SK-N-SH (cell line): ENCODE measurements at regions not wholly inside any gene's neighbourhood (a gene's known extent, or its start where the extent isn't known, plus 50 kb on each side); places are given as distances from the start of the nearest gene placed in this dataset.

Experiments
- CTCF ChIA-PET: fragments of 300-600, 350-600 bp; formaldehyde crosslinking; extraction: SDS; loops from one replicate; lab custom pipeline; 2021; lab: Yijun Ruan, JAX
- POLR2A ChIA-PET: fragments of 350-600 bp; sonication (Branson Sonifier 250); formaldehyde crosslinking; extraction: SDS; loops from one replicate; lab custom pipeline; 2020; ENCODE audit warnings: antibody characterized with exemption, inconsistent platforms; lab: Yijun Ruan, JAX
- DNase-seq: peaks from one replicate; pipeline ENCODE4 v3.0.0; 2012
- H2AFZ ChIP-seq: fragments of 200-600 bp; sonication (generic); 2 replicates; pipeline ENCODE4 v1.8.1; 2016; ENCODE audit warnings: antibody characterized with exemption, mild to moderate bottlenecking, low read depth
- H3F3A ChIP-seq: fragments of 200-600 bp; sonication (generic); replicated peaks from 2 replicates; pipeline ENCODE3; 2016; ENCODE audit warnings: antibody characterized with exemption, mild to moderate bottlenecking; ENCODE audit not compliant: insufficient read depth
- H3K27ac ChIP-seq, 2 experiments: fragments of 200-500 bp in 1 of 2; fragments of 200-600 bp in 1 of 2; sonication (Bioruptor generic) in 1 of 2; sonication (generic), shearing (Covaris generic) in 1 of 2; 2 replicates each; pipeline versions ENCODE4 v1.5.1 to v1.6.1; 2014 to 2016; ENCODE audit warnings: low read depth in 2 of 2, inconsistent platforms in 1 of 2, low read length in 1 of 2, mild to moderate bottlenecking in 1 of 2, mixed read lengths in 1 of 2
- H3K27me3 ChIP-seq: fragments of 200-600 bp; sonication (generic), shearing (Covaris generic); 2 replicates; pipeline ENCODE4 v1.6.1; 2016; ENCODE audit warnings: mixed run types; ENCODE audit not compliant: insufficient read depth
- H3K36me3 ChIP-seq, 2 experiments: fragments of 200-500 bp in 1 of 2; fragments of 200-600 bp in 1 of 2; sonication (Bioruptor generic) in 1 of 2; sonication (generic) in 1 of 2; replicated peaks in 1 of 2; 2 replicates each; pipeline versions ENCODE3 to v1.5.1; 2014 to 2016; ENCODE audit warnings: low read length in 1 of 2, mild to moderate bottlenecking in 1 of 2; ENCODE audit not compliant: insufficient read depth in 2 of 2, control insufficient read depth in 1 of 2
- H3K4me1 ChIP-seq, 2 experiments: fragments of 200-500 bp in 1 of 2; fragments of 200-600 bp in 1 of 2; sonication (Bioruptor generic) in 1 of 2; sonication (generic), shearing (Covaris generic) in 1 of 2; 2 replicates each; pipeline versions ENCODE4 v1.5.1 to v1.6.1; 2014 to 2016; ENCODE audit warnings: low read depth in 1 of 2, low read length in 1 of 2, mixed run types in 1 of 2; ENCODE audit not compliant: insufficient read depth in 2 of 2, control insufficient read depth in 1 of 2
- H3K4me2 ChIP-seq: fragments of 200-600 bp; sonication (generic), shearing (Covaris generic); 2 replicates; pipeline ENCODE4 v1.6.1; 2017; ENCODE audit warnings: mixed run types
- H3K4me3 ChIP-seq, 2 experiments: fragments of 200-500 bp in 1 of 2; fragments of 200-600 bp in 1 of 2; sonication (Bioruptor generic) in 1 of 2; sonication (generic), shearing (Covaris generic) in 1 of 2; 2 replicates each; pipeline versions ENCODE4 v1.5.1 to v1.8.1; 2014 to 2016; ENCODE audit warnings: low read depth in 2 of 2, inconsistent platforms in 1 of 2, low read length in 1 of 2, mild to moderate bottlenecking in 1 of 2, mixed read lengths in 1 of 2, moderate library complexity in 1 of 2
- H3K79me2 ChIP-seq: fragments of 200-600 bp; sonication (generic); 2 replicates; pipeline ENCODE4 v1.8.1; 2017; ENCODE audit warnings: mild to moderate bottlenecking; ENCODE audit not compliant: insufficient read depth
- H3K9ac ChIP-seq: fragments of 200-600 bp; sonication (generic); 2 replicates; pipeline ENCODE4 v1.6.1; 2017; ENCODE audit warnings: mixed run types
- H3K9me2 ChIP-seq: fragments of 200-600 bp; sonication (generic); 2 replicates; pipeline ENCODE4 v1.6.1; 2017; ENCODE audit warnings: mixed run types
- H3K9me3 ChIP-seq: fragments of 200-600 bp; sonication (generic); 2 replicates; pipeline ENCODE4 v1.6.1; 2017; ENCODE audit warnings: mixed run types, mild to moderate bottlenecking, moderate library complexity
- H4K20me1 ChIP-seq: fragments of 200-600 bp; sonication (generic); 2 replicates; pipeline ENCODE4 v1.6.1; 2017; ENCODE audit warnings: mild to moderate bottlenecking, mixed run types; ENCODE audit not compliant: insufficient read depth
- EP300 ChIP-seq, 2 experiments: IDR thresholded peaks; 2 replicates each; pipeline versions ENCODE4 v1.4.0 to v1.6.1; 2012; ENCODE audit warnings: borderline replicate concordance in 1 of 2, low read depth in 1 of 2, low read length in 1 of 2
- EZH2phosphoT487 ChIP-seq: fragments of 200-600 bp; sonication (generic); IDR thresholded peaks from 2 replicates; pipeline ENCODE4 v1.6.1; 2017; ENCODE audit warnings: low read depth, mixed run types, mild to moderate bottlenecking, antibody characterized with exemption, moderate library complexity, borderline replicate concordance
- FOXJ3 ChIP-seq: sonication (generic); formaldehyde crosslinking; IDR thresholded peaks from 2 replicates; pipeline ENCODE4 v1.5.1; 2020; ENCODE audit warnings: mild to moderate bottlenecking, missing genetic modification reagents
- GATA2 ChIP-seq: sonication (generic); formaldehyde crosslinking; IDR thresholded peaks from 2 replicates; pipeline ENCODE4 v1.5.0; 2020; ENCODE audit warnings: mild to moderate bottlenecking, missing genetic modification reagents
- JUND ChIP-seq: IDR thresholded peaks from 2 replicates; pipeline ENCODE4 v1.4.0; 2012
- MAX ChIP-seq: IDR thresholded peaks from 2 replicates; pipeline ENCODE4 v1.4.0; 2012; ENCODE audit warnings: low read depth
- MEF2A ChIP-seq: IDR thresholded peaks from 2 replicates; pipeline ENCODE4 v1.4.0; 2012; ENCODE audit warnings: low read depth, borderline replicate concordance
- MXI1 ChIP-seq: IDR thresholded peaks from 2 replicates; pipeline ENCODE4 v1.6.1; 2012; ENCODE audit warnings: mild to moderate bottlenecking, low read depth, low read length, improper control_type of control experiment
- NFIC ChIP-seq: IDR thresholded peaks from 2 replicates; pipeline ENCODE4 v1.4.0; 2012; ENCODE audit warnings: borderline replicate concordance
- NRF1 ChIP-seq: IDR thresholded peaks from 2 replicates; pipeline ENCODE4 v1.6.1; 2012; ENCODE audit warnings: low read depth, mild to moderate bottlenecking, low read length
- POLR2AphosphoS5 ChIP-seq: IDR thresholded peaks from 2 replicates; pipeline ENCODE4 v1.6.1; 2012; ENCODE audit warnings: low read depth, low read length
- RAD21 ChIP-seq: IDR thresholded peaks from 2 replicates; pipeline ENCODE4 v1.6.1; 2012; ENCODE audit warnings: mild to moderate bottlenecking, low read length
- RCOR1 ChIP-seq: fragments of 150-350 bp; IDR thresholded peaks from 2 replicates; pipeline ENCODE4 v1.6.1; 2017; ENCODE audit warnings: antibody characterized with exemption, low read length
- RFX5 ChIP-seq: IDR thresholded peaks from 2 replicates; pipeline ENCODE4 v1.6.1; 2012; ENCODE audit warnings: mild to moderate bottlenecking, improper control_type of control experiment, low read length
- RXRA ChIP-seq: IDR thresholded peaks from 2 replicates; pipeline ENCODE4 v1.4.0; 2012; ENCODE audit warnings: low read depth, mild to moderate bottlenecking, borderline replicate concordance
- SIN3A ChIP-seq: IDR thresholded peaks from 2 replicates; pipeline ENCODE4 v1.6.1; 2012; ENCODE audit warnings: low read depth, mild to moderate bottlenecking, low read length, moderate library complexity, borderline replicate concordance
- TAF1 ChIP-seq: IDR thresholded peaks from 2 replicates; pipeline ENCODE4 v1.6.1; 2012; ENCODE audit warnings: low read depth, mild to moderate bottlenecking, low read length, moderate library complexity, borderline replicate concordance
- TCF12 ChIP-seq: IDR thresholded peaks from 2 replicates; pipeline ENCODE4 v1.4.0; 2012
- USF1 ChIP-seq: IDR thresholded peaks from 2 replicates; pipeline ENCODE4 v1.4.0; 2012; ENCODE audit warnings: low read depth, borderline replicate concordance
- USF2 ChIP-seq: fragments of 150-350 bp; IDR thresholded peaks from 2 replicates; pipeline ENCODE4 v1.6.1; 2017; ENCODE audit warnings: antibody characterized with exemption, low read length, low read depth, borderline replicate concordance
- YY1 ChIP-seq: IDR thresholded peaks from 2 replicates; pipeline ENCODE4 v1.4.0; 2012; ENCODE audit warnings: low read depth, mild to moderate bottlenecking
- ZBTB33 ChIP-seq: IDR thresholded peaks from 2 replicates; pipeline ENCODE4 v1.4.0; 2012; ENCODE audit warnings: low read depth, borderline replicate concordance
- WGBS: methylation state at CpG from one replicate; pipeline ENCODE4 v1.1.6; 2017; ENCODE audit warnings: low lambda C conversion rate; 5-methylcytosine and 5-hydroxymethylcytosine counted together
- TF ChIP-seq, protein P1 (sequence below): fragments of 150-350 bp; IDR thresholded peaks from 2 replicates; pipeline ENCODE4 v1.6.1; 2016; ENCODE audit warnings: mild to moderate bottlenecking, low read depth, low read length

GRCh38 chr11:15727520-15727914 is 612.8 kb downstream of the INSC start:
- no peaks in the 10 kb centered on the region for H3F3A ChIP-seq
- POLR2A ChIA-PET: no interaction called here
- no peaks in the 10 kb centered on the region for H3K4me1 ChIP-seq
- H4K20me1 ChIP-seq: no peaks in the 10 kb centered on the region
- H3K79me2 ChIP-seq: no peaks in the 10 kb centered on the region
- H3K27me3 ChIP-seq: no peaks in the 10 kb centered on the region
- H3K9me2 ChIP-seq: no peaks in the 10 kb centered on the region
- no peak overlapping the region for H3K27ac ChIP-seq
- no peaks in the 10 kb centered on the region for H3K9me3 ChIP-seq
- no peak overlapping the region for H3K4me2 ChIP-seq
- H3K9ac ChIP-seq: no peak overlapping the region
- no peak for TF ChIP-seq TCF12
- no peak for TF ChIP-seq NFIC
- TF ChIP-seq ZBTB33: no peak
- no peak for TF ChIP-seq RCOR1
- TF ChIP-seq, protein P1, sequence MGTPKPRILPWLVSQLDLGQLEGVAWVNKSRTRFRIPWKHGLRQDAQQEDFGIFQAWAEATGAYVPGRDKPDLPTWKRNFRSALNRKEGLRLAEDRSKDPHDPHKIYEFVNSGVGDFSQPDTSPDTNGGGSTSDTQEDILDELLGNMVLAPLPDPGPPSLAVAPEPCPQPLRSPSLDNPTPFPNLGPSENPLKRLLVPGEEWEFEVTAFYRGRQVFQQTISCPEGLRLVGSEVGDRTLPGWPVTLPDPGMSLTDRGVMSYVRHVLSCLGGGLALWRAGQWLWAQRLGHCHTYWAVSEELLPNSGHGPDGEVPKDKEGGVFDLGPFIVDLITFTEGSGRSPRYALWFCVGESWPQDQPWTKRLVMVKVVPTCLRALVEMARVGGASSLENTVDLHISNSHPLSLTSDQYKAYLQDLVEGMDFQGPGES: no peak
- TF ChIP-seq YY1: no peak
- no peak for TF ChIP-seq RFX5
- TF ChIP-seq JUND: no peak
- TF ChIP-seq RXRA: no peak
- TF ChIP-seq TAF1: no peak
- CTCF ChIA-PET: interaction anchor here (0.9 to 1.0 kb wide), 2 partner anchors 9 to 15 kb away, joined by 3 read pairs; no protein-coding TSS in a partner anchor
- no peak for DNase-seq
- no peaks in the 10 kb centered on the region for H3K36me3 ChIP-seq
- H2AFZ ChIP-seq: no peak overlapping the region
- no peak overlapping the region for H3K4me3 ChIP-seq

GRCh38 chr11:15728207-15728606 is 613.5 kb downstream of the INSC start:
- no peaks in the 10 kb centered on the region for H3K79me2 ChIP-seq
- H4K20me1 ChIP-seq: no peaks in the 10 kb centered on the region
- no peaks in the 10 kb centered on the region for H3K36me3 ChIP-seq
- no peak overlapping the region for H2AFZ ChIP-seq
- no peak overlapping the region for H3K4me3 ChIP-seq
- H3K27ac ChIP-seq: no peak overlapping the region
- H3K9ac ChIP-seq: no peak overlapping the region
- no peaks in the 10 kb centered on the region for H3K9me2 ChIP-seq
- DNase-seq: no peak
- WGBS: 6% methylated on average over 1 of the region's 1 CpG
- ChIA-PET POLR2A (no interaction called here), CTCF (interaction anchor here (0.7 kb wide), 1 partner anchor 10 kb away, joined by 3 read pairs; no protein-coding TSS in a partner anchor)
- H3K4me2 ChIP-seq: no peak overlapping the region
- no peaks in the 10 kb centered on the region for H3F3A ChIP-seq
- H3K27me3 ChIP-seq: no peaks in the 10 kb centered on the region
- no peaks in the 10 kb centered on the region for H3K9me3 ChIP-seq
- H3K4me1 ChIP-seq: no peaks in the 10 kb centered on the region
- TF ChIP-seq EP300 (IDR thresholded peaks at IDR 0.05; ENCODE audit: borderline replicate concordance in 1 of 2, low read depth in 1 of 2, low read length in 1 of 2): no peak
- TF ChIP-seq FOXJ3 (CRISPR knock-in tag): no peak
- TF ChIP-seq MAX: no peak
- TF ChIP-seq POLR2AphosphoS5: no peak
- TF ChIP-seq, protein P1: no peak
- no peak for TF ChIP-seq USF2
- TF ChIP-seq USF1: no peak
- no peak for TF ChIP-seq MXI1
- TF ChIP-seq GATA2 (CRISPR knock-in tag): no peak
- no peak for TF ChIP-seq TCF12
- no peak for TF ChIP-seq RAD21
- TF ChIP-seq MEF2A: no peak
- no peak for TF ChIP-seq SIN3A
- TF ChIP-seq TAF1: no peak
- TF ChIP-seq YY1: no peak
- TF ChIP-seq JUND: no peak
- TF ChIP-seq NFIC: no peak
- no peak for TF ChIP-seq NRF1
- no peak for TF ChIP-seq EZH2phosphoT487
